Body of pancreas (tissue), 4 donors: ENCODE measurements at regions not wholly inside any gene's neighbourhood (a gene's known extent, or its start where the extent isn't known, plus 50 kb on each side); places are given as distances from the start of the nearest gene placed in this dataset.

Experiments used
- ATAC-seq: fragments of 150-250 bp; one replicate; pipeline ENCODE4 v1.9.1; 2016
- DNase-seq, 4 donors: peaks; one replicate each; pipeline ENCODE4 v3.0.0-alpha.2; 2019
- H3K27ac ChIP-seq, 4 donors: fragments of 200-600 bp; sonication (generic); 1 replicate in 3 of 4; 2 replicates in 1 of 4; pipeline versions ENCODE4 v1.5.1 to v1.6.1; 2016 to 2019; ENCODE audit warnings: mild to moderate bottlenecking in 1 of 4, mixed read lengths in 1 of 4, moderate library complexity in 1 of 4
- H3K27me3 ChIP-seq, 2 donors: fragments of 200-600 bp; sonication (generic); one replicate each; pipeline ENCODE4 v1.6.0; 2016; ENCODE audit warnings: mild to moderate bottlenecking in 1 of 2
- H3K36me3 ChIP-seq, 2 donors: fragments of 200-600 bp; sonication (generic); replicated peaks in 1 of 2; 2 replicates each; pipeline ENCODE4 v1.5.1; 2016; ENCODE audit warnings: low read depth in 2 of 2; ENCODE audit not compliant: insufficient read depth in 1 of 2
- H3K4me1 ChIP-seq: fragments of 200-600 bp; sonication (generic); one replicate; pipeline ENCODE4 v1.6.0; 2016
- H3K4me3 ChIP-seq, 2 donors: fragments of 200-600 bp; sonication (generic); 1 replicate in 1 of 2; 2 replicates in 1 of 2; pipeline ENCODE4 v1.5.1; 2016 to 2019
- H3K9me3 ChIP-seq, 3 donors: fragments of 200-600 bp; sonication (generic); 1 replicate in 2 of 3; 2 replicates in 1 of 3; pipeline ENCODE4 v1.5.1; 2016
- CTCF ChIP-seq, 7 experiments: fragments of 450-650 bp in 4 of 7; fragments of 200-600 bp in 3 of 7; sonication (generic) in 3 of 7; IDR thresholded peaks; one replicate each; pipeline ENCODE4 v1.5.1; 2016 to 2019; ENCODE audit warnings: antibody characterized with exemption in 7 of 7
- POLR2A ChIP-seq, 3 donors: fragments of 450-650 bp; IDR thresholded peaks; one replicate each; pipeline ENCODE4 v1.6.1; 2016; ENCODE audit warnings: antibody characterized with exemption in 3 of 3, mild to moderate bottlenecking in 2 of 3
- WGBS, 2 donors: methylation state at CpG; one replicate each; pipeline ENCODE4 v1.1.5; 2017; 5-methylcytosine and 5-hydroxymethylcytosine counted together
- intact Hi-C: fragments of 100-400 bp; cut with DNase I; formaldehyde crosslinking; loops from one replicate; pipeline ENCODE4 v1.15.1; 2023

DNA sequence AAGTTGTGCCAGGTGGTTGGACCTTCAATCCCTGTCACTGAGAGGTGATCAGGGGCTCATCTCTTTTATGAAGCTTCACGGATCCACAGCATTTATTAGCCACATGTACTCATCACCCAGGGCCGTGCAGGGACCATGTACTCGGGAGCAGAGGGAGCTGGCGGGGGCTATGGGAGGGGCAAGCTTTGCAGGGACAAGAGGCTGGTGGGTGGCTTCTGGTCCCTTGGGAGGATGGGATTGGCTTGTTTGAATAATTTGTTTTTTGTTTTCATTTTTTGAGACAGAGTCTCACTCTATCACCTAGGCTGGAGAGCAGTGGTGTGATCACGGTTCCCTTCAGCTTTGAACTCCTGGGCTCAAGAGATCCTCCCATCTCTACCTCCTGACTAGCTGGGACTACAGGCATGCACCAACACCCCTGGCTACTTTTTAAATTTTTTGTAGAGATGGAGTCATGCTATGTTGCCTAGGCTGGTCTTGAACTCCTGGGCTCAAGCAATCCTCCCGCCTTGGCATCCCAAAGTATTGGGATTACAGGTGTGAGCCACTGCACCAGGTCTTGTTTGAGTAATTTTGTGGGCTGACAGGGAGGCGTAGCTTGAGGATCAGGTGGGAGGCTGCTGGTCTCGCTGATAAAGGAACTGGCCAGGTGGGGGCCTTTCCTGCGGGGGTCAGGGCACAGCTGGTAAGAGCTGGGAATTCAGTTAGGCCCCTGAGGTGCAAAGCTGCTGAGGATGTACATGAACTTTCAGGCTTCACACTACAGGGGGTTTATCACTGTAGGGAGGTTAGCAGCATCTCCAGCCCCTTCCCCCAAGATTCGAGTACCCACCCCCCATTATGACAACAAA is 308.0 kb upstream of the C1orf174 start:
- intact Hi-C loops = no loop called here
- ATAC-seq = no peak
- H3K4me3 ChIP-seq = no peak overlapping the region
- peaks cover 0 to 3% (median 0%) of the 10 kb centered on the region in 3 donors for H3K9me3 ChIP-seq
- no peaks in the 10 kb centered on the region for H3K27me3 ChIP-seq
- no peaks in the 10 kb centered on the region for H3K4me1 ChIP-seq
- no peak for DNase-seq
- TF ChIP-seq POLR2A (IDR thresholded peaks at IDR 0.05) (no peak), CTCF (IDR thresholded peaks at IDR 0.05) (no peak)
- 61 to 62% methylated on average over 9 to 10 of the region's 10 CpGs for WGBS, 2 donors
- no peaks in the 10 kb centered on the region for H3K36me3 ChIP-seq
- no peak overlapping the region for H3K27ac ChIP-seq

GRCh38 chr1:4210043-4210442 is 310.0 kb upstream of the C1orf174 start:
- H3K9me3 ChIP-seq = peaks cover 0 to 3% (median 0%) of the 10 kb centered on the region in 3 donors
- H3K4me1 ChIP-seq = no peaks in the 10 kb centered on the region
- no peak overlapping the region for H3K27ac ChIP-seq
- ATAC-seq (no peak), DNase-seq (no peak)
- TF ChIP-seq POLR2A (IDR thresholded peaks at IDR 0.05) = no peak
- no peak for TF ChIP-seq CTCF (IDR thresholded peaks at IDR 0.05)
- intact Hi-C loops = no loop called here
- whole genome bisulfite sequencing, 2 donors = 56% methylated on average over 1 of the region's 1 CpG
- H3K27me3 ChIP-seq = no peaks in the 10 kb centered on the region
- no peak overlapping the region for H3K4me3 ChIP-seq
- no peaks in the 10 kb centered on the region for H3K36me3 ChIP-seq

DNA sequence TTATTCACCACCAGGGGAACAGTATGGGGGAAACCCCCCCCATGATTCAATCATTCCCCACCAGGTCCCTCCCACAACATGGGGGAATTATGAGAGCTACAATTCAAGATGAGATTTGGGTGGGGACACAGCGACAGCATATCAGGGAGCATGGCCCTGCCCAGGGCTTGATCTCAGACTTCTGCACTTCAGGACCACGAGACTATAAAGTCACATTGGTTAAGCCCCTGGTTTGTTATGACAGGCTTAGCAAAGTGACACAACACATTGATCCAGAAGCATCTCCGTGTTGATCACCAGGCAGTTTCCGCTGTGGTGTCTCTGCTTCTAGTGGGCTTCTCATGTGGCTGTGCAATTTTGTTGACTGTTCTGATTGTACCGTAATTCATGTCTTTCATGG is 312.7 kb upstream of the C1orf174 start:
- Histone ChIP-seq H3K27ac (no peak overlapping the region), H3K27me3 (no peaks in the 10 kb centered on the region), H3K4me1 (no peaks in the 10 kb centered on the region), H3K9me3 (no peaks in the 10 kb centered on the region), H3K4me3 (no peak overlapping the region), H3K36me3 (no peaks in the 10 kb centered on the region)
- no peak for TF ChIP-seq POLR2A (IDR thresholded peaks at IDR 0.05)
- TF ChIP-seq CTCF (IDR thresholded peaks at IDR 0.05) = no peak
- DNase-seq (no peak), ATAC-seq (no peak)
- WGBS, 2 donors = 63 to 72% methylated on average over 3 to 5 of the region's 5 CpGs
- intact Hi-C loops = no loop called here

- no peak overlapping the region for H3K27ac ChIP-seq
- no peak overlapping the region for H3K4me3 ChIP-seq
- H3K27me3 ChIP-seq = no peaks in the 10 kb centered on the region
- 26 to 35% methylated on average over 11 to 18 of the region's 18 CpGs for WGBS, 2 donors
- no peaks in the 10 kb centered on the region for H3K36me3 ChIP-seq
- ATAC-seq = no peak
- TF ChIP-seq CTCF (IDR thresholded peaks at IDR 0.05) (no peak), POLR2A (IDR thresholded peaks at IDR 0.05) (no peak)
- intact Hi-C loops = no loop called here
- no peaks in the 10 kb centered on the region for H3K9me3 ChIP-seq
- DNase-seq = no peak
- no peaks in the 10 kb centered on the region for H3K4me1 ChIP-seq
Observed at GRCh38 chr1:4213366-4213973, 313.4 kb upstream of the C1orf174 start.
